Adrenal gland (tissue), 5 donors: ENCODE measurements at regions not wholly inside any gene's neighbourhood (a gene's known extent, or its start where the extent isn't known, plus 50 kb on each side); places are given as distances from the start of the nearest gene placed in this dataset.

Experiments used
- POLR2A ChIP-seq, 2 donors: fragments of 450-650 bp; IDR thresholded peaks; one replicate each; pipeline ENCODE4 v1.6.1; 2017; ENCODE audit warnings: antibody characterized with exemption in 2 of 2, mild to moderate bottlenecking in 2 of 2, moderate library complexity in 1 of 2
- TF ChIP-seq, protein P1 (sequence below), 6 experiments: fragments of 450-650 bp in 4 of 6; fragments of 200-600 bp in 2 of 6; sonication (generic) in 1 of 6; IDR thresholded peaks; 1 replicate in 5 of 6; 2 replicates in 1 of 6; pipeline versions ENCODE4 v1.5.1 to v1.8.0; 2016 to 2021; ENCODE audit warnings: antibody characterized with exemption in 6 of 6, mild to moderate bottlenecking in 2 of 6, moderate library complexity in 1 of 6
- donor health status: DM: no; HTN: no; CAD: no.

DNA sequence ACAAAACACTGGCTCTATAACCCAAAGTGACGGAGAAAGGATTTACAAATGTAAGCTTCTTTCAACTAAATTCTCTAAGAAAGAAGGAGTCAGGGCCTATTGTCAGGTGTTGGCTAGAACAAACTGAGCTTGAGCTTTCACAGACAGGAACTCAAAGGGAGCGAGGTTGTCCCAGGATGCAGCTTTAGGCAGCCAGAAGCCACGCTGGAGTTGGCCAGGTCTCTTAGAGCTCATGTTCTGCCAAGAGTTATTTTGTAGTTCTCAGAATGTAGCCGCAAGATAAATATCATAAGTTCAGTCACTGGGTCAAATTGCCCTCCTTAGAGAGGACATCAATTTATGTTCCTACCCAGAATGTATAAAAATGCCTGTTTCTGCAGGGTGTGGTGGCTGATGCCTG, 54.1 kb upstream of the GREB1L start:
- TF ChIP-seq, protein P1, sequence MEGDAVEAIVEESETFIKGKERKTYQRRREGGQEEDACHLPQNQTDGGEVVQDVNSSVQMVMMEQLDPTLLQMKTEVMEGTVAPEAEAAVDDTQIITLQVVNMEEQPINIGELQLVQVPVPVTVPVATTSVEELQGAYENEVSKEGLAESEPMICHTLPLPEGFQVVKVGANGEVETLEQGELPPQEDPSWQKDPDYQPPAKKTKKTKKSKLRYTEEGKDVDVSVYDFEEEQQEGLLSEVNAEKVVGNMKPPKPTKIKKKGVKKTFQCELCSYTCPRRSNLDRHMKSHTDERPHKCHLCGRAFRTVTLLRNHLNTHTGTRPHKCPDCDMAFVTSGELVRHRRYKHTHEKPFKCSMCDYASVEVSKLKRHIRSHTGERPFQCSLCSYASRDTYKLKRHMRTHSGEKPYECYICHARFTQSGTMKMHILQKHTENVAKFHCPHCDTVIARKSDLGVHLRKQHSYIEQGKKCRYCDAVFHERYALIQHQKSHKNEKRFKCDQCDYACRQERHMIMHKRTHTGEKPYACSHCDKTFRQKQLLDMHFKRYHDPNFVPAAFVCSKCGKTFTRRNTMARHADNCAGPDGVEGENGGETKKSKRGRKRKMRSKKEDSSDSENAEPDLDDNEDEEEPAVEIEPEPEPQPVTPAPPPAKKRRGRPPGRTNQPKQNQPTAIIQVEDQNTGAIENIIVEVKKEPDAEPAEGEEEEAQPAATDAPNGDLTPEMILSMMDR (IDR thresholded peaks at IDR 0.05) = no peak
- TF ChIP-seq POLR2A (IDR thresholded peaks at IDR 0.05) = no peak
